ENCODE measurements at regions not wholly inside any gene's neighbourhood (a gene's known extent, or its start where the extent isn't known, plus 50 kb on each side); places are given as distances from the start of the nearest gene placed in this dataset.
A peak's percentile ranks its signal among the peaks of the same experiment; 100 is the strongest.
"Not testable (repeated sequence)": the region's sequence is repeated elsewhere in the genome, so short reads cannot be mapped to it uniquely, and the experiment has no call there.

DNA sequence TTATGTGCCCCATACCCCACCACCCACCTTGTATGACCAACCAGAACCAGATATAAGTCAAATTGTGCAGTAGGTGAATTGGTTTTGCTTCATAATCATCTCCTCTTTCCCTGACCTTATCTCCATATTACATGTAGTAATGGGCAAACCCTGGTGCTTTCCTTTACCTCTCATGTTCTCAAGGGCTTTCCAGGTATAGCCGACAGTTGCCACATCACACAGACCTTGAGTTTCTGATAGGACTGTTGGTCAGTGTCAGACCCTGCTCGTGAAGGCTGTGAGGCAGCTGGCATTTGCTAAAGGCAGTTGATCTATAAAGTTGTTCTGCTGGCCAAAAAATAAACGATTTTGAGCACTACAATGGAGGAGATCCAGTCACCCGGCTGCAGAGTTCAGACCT is 145.9 kb downstream of the ALX1 start:
- DNase-seq, result no peak

DNA sequence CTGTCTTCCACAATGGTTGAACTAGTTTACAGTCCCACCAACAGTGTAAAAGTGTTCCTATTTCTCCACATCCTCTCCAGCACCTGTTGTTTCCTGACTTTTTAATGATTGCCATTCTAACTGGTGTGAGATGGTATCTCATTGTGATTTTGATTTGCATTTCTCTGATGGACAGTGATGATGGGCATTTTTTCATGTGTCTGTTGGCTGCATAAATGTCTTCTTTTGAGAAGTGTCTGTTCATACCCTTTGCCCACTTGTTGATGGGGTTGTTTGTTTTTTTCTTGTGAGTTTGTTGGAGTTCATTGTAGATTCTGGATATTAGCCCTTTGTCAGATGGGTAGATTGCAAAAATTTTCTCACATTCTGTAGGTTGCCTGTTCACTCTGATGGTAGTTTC is 153.1 kb downstream of the ALX1 start:
- not testable (repeated sequence) for DNase-seq

DNA sequence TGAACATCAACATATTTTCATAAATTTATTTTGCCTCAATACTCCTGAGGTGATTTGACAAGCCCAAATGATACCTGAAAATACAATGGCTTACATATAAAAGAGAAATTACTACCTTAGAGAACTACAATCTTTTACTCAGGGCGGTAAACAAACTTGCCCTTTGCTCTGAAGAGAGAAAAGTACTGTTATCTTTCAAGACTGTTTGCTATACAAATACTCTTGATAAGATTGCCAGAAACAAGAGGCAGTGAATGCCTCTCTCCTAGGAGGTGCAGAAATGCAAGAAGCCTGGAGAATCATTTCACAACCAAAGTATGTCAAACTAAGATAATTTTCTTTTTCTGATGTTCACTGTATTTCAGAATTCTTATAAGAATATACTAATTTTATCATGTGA is 160.3 kb downstream of the ALX1 start:
- no peak for DNase-seq

DNA sequence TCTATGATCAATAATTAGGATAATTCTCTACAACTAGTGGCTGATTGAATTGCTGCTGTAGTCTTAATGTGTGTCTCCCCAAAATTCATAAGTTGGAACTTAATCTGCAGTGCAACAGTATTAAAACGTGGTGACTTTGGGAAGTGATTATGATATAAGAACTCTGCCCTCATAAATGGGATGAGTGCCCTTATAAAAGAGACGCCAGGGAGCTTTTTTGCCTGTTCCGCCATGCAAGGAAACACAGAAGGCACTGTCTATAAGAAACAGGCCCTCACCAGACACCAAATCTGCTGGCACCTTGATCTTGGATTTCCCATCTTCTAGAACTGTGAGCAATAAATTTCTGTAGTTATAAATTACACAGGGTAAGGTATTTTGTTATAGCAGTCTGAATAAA is 161.0 kb downstream of the ALX1 start:
- DNase-seq, result no peak

DNA sequence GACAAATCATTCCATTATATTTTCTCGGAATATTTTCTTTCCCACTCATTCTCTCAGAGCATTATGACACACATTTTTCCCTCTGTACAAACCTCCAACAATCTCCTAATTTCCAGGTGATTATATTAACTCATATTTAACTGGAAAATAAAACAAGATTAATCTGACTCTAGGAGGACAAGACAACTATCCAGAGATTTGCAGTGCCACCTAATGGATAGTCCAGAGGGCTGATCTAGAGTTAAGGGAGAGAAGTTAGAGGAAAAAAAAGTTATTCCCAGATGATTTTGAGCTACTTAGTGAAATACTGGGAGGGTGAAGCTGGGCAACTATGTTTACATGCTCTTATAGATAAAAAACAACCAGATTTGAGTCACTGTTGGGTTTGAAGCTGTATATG is 161.7 kb downstream of the ALX1 start:
- no peak for DNase-seq

DNA sequence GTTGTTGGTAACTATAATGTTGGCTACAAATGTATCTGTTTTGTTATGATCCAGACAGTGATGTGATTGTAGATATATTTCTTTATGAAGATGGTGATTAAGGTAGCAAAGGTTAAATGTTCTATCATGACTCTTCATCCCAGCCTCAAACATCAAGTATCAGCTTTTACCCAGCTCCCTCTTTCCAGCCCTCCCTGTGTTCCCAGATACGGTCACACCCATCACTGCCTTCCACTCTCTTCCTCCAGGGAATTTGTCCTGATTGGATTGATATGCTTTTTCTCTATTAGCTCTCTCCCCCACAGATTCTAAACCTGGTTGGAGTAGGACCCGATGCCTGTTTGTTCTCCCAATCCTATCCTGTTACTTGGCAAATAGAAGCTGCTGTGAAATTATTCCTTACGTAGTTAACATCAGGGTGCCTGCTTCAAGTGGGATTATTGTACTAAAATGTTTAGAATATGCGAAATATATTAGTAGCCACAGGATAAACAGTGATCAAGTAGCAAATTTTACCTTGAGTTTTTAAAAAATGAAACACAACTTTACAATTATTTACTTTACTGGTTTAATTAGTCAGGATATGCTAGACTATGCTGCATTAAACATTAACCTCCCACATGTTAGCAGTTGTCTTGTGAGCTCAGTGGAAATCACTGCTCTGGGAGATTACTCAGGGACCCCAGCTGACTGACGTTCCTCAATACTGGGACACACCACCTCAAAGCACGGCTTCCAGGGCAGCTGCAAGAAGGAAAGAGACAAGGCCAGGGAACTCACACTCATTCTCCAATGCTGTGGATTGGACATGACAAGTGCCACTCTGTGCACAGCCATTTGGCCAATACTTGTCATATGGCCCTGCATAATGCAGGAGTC is 165.3 kb downstream of the ALX1 start:
- DNase-seq, result no peak

DNA sequence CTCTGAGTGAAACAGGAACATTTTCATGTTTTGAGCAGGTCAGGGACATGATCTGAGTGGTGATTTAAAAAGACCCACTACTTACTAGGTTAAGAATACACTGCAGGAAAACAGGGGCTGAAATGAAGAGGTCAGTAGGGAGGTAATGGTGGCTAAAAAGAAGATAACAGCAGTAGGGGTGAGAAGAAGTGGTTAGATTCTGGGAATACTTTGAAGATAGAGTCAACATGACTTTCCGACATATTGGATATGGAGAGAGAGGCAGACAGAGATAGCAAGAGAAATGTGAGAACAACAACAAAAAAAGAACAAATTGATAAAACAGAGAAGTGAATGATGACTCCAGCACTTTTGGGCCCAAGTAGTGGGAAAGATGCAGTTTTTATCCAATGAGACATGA is 168.0 kb downstream of the ALX1 start:
- DNase-seq, result no peak

DNA sequence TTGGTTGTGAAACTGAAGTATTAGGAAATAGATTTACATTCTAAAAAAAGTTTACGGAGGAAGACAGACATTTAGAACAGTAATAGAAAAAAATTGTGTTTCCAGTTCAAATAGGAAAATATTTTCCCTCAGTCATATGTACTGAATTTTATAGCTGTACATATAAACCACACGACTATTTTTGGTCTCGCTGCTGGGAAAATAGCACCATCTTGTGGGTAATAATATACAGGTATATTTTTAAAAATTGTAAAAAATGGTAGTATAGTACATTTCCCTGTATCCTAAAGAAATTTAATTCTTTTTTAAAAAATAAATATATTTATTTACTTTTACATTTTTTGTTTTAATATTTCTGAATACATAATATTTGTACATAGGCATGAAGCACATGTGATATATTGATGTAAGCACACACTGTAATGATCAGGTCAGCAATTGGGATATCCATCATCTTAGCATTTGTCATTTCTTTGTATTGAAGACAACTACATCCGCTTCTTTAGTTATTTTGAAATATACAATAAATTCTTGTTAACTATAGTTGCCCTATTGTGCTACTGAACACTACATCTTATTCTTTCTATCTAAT is 168.6 kb downstream of the ALX1 start:
- peak; percentile 12 for DNase-seq

DNA sequence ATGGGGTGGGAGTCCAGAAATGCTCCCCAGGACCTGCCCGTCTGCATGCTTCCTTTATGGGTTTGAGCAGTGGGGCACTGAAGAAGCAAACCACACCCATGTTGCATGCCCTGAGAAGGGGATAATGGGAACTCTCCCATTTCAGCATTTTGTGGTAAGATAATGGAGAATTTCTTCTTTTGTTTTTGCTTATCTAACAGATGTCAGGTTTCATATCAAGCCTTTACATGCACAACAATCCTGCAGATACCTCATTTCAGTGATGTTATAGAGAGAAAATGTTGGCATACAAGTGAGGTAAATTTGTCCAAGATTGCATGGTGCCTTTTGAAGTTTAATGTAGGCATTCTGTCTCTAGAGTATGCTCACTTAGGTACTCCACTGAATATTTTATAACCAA is 177.0 kb downstream of the ALX1 start:
- DNase-seq, result no peak

DNA sequence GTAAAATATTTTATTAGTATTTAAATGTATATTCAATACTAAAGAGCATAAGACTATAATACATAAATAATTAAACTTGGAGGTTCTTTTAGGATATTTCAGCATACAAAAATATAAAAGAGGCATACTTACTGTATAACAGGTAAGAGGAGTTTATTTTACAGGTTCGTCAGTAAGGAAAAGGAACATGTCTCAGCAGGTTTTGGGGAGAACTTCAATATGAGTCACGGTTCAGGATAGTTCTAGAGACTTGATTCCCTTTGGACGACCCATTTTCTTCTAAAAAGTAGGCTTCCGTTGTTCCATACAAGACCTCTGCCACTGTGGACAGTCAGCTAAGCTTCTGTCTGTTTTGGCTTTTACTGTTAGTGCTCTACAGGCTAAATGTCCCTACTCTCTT is 181.1 kb downstream of the ALX1 start:
- no peak for DNase-seq

DNA sequence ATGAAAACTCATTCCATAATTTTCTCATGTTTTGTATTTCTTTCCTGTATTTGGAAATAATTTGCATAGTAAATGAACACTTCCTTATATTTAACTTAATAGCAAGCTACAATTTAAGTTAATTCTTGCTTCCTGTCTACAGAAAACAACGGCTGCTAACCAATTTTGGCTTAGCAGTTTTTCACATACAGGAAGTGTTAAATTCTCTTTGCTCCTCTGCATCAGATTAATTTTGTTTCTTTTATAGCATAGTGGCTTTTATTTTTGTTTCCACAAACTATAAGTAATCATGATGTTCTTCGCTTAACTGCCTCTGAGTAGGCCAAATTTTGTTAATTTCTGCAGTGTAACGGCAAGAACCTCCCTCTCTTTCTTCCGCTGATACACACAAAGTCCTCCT is 182.9 kb downstream of the ALX1 start:
- no peak for DNase-seq

DNA sequence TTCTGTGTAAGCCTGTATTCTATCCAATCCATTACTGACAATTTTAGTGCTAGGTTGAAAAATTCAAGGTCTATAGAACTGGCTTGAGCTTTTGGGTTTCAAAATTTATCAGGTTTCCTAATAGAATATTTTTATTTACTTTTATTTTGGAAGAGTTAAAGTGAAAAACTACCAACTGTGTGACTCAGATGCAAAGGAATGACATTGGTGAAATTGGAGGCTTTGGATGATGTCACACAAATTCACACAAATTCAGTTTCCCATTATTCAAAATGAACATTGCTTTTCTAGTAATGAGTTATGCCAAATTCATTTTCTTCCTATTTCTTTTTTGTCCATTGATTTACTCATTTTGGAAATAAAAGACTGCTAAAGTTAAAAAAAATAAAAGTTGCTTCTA is 186.9 kb downstream of the ALX1 start:
- no peak for DNase-seq

DNA sequence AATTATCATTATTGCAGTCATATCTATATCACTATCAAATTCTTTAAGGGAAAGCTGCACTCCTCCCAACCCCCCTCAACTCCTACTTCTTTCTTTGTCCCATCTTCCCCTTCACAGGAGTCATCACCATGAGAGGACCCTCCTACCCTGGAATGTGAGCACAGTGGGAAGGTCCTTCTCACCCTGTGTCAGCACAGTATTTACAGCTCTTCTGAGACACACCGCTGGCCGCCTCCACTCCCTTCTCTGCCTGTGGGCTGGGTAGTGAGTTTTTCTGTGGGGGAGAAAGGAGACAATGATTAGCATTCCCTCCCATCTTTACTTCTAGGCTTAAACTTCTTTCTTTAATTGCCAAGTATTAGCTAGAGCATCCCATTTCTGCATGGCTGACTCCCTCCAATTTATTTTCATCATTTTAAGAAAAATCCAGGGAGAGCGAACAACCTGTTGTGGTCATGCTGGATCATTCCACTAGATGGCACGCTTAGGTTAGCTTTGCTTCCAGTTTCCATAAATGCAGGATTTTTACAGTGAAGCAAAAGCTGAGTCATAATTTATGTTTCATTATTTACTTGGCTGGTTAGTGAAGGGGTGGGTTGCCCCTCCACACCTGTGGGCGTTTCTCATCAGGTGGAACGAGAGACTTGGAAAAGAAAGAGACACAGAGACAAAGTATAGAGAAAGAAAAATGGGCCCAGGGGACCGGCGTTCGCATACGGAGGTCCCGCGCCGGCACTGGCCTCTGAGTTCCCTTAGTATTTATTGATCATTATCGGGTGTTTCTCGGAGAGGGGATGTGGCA is 188.5 kb downstream of the ALX1 start:
- peak; percentile 45 for DNase-seq

DNA sequence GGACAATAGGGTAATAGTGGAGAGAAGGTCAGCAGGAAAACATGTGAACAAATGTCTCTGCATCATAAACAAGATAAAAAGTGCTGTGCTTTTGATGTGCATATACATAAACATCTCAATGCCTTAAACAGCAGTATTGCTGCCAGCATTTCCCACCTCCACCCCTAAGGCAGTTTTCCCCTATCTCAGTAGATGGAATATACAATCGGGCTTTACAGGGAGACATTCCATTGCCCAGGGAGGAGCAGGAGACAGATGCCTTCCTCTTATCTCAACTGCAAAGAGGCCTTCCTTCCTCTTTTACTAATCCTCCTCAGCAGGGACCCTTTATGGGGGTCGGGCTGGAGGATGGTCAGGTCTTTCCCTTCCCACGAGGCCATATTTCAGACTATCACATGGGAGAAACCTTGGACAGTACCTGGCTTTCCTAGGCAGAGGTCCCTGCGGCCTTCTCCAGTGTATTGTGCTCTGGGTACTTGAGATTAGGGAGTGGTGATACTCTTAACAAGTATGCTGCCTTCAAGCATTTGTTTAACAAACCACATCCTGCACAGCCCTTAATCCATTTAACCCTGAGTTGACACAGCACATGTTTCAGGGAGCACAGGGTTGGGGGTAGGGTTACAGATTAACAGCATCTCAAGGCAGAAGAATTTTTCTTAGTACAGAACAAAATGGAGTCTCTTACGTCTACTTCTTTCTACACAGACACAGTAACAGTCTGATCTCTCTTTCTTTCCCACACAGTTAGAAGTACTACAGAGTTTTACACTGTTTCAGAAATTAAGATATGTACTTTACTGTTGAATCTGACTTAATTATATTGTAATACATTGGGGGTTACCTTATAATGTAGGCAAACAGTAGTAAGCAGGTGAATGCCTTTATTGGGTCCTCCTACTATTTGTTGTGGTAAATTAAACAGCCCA is 189.4 kb downstream of the ALX1 start:
- not testable (repeated sequence) for DNase-seq

DNA sequence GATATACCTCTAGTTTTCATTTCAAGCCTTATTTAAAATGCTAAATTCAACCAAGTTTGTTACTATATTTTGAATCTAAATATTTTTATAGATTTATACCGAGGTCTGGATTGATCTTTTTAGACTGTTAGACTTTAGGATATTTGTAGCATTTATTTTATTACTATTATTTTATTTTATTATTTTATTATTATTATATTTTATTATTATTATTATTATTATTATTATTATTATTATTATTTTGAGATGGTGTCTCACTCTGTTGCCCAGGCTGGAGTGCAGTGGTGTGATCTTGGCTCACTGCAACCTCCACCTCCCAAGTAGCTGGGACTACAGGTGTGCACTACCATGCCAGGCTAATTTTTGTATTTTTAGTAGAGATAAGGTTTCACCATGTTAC is 195.3 kb downstream of the ALX1 start:
- not testable (repeated sequence) for DNase-seq

DNA sequence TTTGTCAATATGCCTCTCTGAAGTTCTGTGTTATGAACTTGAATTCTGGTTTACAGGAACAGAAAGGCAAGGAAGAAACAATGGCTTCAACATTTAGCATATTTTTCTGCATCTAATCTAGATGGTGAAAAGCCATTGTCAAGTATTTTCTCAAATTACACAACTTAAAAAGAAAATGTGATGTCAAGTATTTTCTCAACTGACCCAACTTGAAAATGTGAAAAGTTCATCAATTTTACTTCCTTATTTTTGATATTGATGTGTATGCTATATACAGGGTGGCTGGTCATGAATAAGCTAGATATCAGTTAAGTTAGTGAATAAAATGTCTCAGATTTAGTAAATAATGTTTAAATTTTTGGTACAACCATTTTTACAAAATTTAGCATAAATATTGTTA is 196.7 kb downstream of the ALX1 start:
- no peak for DNase-seq

DNA sequence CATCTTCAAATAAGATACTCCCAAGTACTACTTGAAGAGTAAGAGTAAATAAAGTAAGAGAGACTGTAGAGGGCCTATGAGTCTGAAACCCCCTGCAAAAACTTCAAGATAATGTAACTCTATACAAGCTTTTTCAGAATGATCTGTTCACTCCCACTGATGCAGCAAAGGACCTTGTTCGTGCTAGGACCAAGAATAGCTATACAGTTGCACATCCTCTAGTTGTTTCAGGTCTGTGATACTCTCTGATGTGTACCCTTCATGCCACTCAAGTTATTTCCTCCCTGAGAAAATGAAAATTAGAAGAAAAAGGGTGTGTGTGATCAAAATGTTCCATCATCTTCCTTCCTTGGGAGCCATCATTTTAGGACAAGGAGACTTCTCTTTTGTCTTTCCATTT is 204.4 kb downstream of the ALX1 start:
- no peak for DNase-seq

DNA sequence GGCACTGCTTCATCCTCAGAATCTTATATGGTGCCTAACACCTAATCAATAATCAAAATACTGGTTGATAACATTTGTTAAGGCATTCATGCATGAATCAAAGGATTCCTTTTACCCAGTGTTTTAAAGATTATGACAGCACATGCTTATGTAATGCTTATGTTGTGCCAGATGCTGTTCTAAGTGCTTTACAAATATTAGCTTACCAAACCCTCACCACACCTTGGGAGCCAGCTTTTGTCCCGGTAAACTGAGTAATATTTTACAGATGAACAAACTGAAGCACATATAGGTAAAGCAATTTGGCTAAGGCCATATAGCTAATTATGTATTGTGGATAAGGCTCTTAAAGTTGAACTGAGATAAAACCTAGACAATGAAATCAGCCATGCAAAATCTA is 209.2 kb downstream of the ALX1 start:
- DNase-seq, result no peak

DNA sequence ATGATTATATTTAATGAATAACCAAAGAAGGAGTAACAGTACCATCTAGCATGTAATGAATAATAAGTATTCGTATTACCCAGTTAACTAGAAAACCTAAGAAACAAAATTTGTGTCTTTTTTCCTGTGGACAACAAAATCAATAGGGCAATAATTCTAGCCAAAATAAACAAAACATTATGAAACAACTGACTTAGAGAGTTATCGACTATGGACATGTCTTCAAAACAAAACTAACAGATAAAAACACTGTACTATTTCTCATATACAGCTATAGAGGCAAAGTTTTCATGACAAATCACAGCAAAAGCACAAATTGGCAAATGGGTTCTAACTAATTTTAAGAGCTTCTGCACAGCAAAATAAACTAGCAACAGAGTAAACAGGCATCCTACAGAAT is 224.1 kb downstream of the ALX1 start:
- no peak for DNase-seq

DNA sequence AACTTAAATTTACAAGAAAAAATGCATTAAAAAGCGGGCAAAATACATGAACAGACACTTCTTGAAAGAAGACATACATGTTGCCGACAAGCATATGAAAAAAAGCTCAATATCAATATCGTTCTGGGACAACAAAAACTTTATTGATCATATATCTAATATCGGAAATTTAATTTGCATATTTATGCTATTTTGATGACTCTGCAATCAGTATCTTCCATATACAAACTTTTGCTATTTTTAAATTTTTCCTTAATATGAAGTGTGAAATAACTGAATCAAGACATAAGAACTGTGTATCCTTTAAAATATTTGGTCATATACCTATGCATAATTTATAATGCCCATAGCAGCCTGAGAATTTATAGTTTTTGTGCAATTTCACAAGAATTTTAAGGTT is 224.6 kb downstream of the ALX1 start:
- no peak for DNase-seq

DNA sequence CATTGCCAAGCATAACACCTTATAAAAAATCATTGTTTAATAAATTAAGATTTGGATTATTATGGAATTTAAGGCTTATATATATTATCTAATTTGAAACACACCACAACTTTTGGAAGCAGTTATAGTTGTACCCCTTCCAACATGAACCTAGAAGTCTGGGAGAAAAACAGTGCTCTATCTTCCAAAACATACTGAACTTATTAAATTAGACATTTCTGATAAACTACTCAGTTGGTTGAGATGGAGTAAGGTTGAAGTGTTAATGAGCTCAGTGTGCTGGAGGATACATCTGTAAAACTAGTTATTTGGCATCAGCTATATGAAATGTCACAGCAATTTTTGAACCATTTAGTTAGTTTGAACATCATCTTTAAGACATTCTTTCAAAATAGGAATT is 227.4 kb downstream of the ALX1 start:
- DNase-seq, result no peak

DNA sequence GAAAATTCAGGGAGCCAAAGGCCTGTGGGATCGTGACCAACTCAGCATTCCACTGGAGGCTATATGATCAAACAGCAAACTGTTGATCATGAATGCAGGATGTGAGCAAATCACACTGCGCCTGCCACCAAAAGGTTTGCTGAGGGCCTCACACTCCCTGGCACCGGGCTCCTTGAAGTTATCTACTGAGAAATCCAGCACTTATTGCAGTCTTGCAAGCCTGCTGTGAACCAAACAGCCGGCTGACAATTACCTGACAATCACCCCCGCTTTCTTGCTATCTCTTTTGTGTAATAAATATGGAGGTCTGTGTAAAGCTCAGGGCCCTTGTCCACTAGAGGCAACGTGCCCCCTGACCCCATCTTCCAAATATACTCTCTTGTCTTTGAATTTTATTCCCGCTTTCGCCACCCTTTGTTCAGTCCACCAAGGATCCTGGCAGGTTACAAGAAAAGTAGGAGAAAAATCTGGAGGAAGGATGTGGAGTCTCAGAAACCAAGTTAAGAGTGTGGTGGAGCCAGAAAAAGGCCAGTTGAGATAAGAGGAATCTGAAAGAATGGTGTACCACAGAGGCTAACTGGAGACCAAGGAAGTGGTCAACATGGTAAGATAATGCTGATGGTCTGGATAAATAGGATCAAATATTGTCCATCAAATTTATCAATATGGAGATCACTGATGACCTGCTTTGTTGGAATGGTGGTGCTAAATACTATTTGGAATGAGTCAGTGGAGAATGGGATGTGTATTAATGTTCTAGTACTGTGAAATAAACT is 229.2 kb downstream of the ALX1 start:
- no peak for DNase-seq
